Stimulated activated CD8-positive, alpha-beta memory T cell treated with anti-CD3 and anti-CD28 coated beads, Interleukin-15, amount 100 ng/mL, for 4 hours (primary cell): ENCODE measurements at regions not wholly inside any gene's neighbourhood (a gene's known extent, or its start where the extent isn't known, plus 50 kb on each side); places are given as distances from the start of the nearest gene placed in this dataset.
"Not testable (repeated sequence)": the region's sequence is repeated elsewhere in the genome, so short reads cannot be mapped to it uniquely, and the experiment has no call there.

Source experiments
- DNase-seq, 2 donors: peaks; one replicate each; pipeline ENCODE4 v3.0.0-alpha.2; 2020; ENCODE audit warnings: low read depth in 2 of 2

DNA sequence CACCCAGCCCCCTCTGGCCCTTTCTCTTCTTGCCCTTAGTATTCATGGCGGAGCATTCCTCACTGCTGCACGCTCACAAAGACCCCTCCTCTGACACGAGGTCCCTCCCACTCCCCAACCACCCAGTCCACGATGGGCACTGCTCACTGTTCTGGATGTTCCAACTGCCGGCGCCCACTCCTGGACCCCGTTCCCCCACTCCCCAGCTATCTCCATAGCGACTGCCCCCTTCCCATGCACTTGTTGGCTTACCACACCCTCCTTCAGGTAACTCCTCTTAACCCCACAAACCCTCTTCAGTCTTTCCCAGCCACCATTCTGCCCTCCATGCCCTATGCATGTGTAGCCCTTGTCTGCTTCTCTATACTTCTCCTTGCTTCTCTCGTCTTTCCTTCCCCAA lies 961.5 kb upstream of the DEFB115 start:
- DNase-seq: not testable (repeated sequence)

DNA sequence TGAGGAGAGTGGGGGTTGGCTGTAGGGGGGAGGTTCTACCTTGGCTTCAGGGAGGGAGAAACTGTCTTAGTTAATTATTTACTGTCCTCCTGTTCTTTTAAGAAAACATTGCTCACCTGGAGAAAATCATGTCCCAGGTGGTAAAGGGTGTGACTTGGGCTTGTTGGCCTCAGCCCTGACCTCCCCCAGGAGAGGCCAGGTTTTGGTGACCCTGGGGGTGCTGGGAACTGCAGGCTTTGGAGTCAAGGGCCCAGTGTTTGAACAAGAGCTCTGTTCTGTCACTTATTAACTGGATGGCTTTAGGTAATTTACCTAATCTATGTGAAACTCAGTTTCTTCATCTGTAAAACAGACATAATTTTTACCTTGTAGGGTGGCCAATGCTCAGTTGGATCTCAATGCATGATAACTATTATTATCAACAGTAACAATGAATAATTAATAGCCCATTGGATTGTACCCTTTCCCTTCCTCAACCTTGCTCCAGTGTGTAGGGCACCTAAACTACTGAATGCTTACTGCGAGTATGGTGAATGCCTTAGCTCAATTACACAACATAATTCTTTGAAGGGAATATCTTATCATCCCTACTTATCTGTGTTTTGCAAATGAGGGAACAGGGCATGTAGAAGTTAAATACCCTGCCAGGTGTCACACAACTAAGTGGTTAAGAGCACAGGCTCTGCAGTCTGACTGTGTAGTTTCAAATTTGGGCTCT lies 959.4 kb upstream of the DEFB115 start:
- DNase-seq: not testable (repeated sequence)

DNA sequence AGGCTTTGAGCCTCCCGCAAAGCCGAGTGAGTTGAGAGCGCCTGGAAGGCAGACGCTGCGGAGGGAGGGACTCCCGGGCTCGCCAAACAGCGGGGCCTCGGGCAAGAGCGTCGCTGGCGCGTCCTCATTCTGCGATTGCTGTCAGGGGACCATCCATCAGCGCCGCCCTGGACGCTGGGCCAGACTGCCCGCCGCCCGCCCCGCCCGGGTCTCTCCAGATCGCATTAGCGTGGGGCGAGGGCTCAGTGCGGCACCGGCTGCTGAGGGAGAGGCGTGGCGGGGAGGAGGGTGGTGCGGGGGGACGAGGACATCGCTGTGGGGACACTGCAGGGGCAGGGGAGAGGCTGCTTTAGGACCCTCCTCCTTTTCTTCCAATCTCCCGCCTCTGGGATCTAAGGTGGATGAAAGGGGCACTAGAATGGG lies 957.2 kb upstream of the DEFB115 start:
- not testable (repeated sequence) for DNase-seq

- DNase-seq: not testable (repeated sequence)
Observed at GRCh38 chr20:30302786-30303185, 954.7 kb upstream of the DEFB115 start.

DNA sequence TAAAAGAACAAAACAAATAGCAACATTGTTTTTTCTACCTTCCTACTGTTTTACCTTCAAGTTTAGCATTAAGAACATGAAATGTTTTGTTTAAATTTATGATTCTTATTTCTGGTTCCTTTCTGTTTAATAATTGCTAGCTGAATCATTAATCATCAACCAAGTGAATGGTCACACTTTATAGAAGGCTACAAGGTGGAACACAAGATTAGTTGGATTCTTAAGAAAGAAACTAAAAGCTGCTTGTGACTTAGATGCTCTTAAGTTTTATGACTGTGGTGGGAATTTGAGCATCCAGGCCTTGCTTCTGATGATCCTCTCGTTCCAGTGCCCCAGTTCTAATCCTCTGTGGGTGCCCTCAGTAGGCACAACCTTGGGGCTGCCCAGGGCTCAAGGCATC lies 947.5 kb upstream of the DEFB115 start:
- DNase-seq: not testable (repeated sequence)

- DNase-seq: not testable (repeated sequence)
Observed at GRCh38 chr20:30310385-30310784, 947.1 kb upstream of the DEFB115 start.

DNA sequence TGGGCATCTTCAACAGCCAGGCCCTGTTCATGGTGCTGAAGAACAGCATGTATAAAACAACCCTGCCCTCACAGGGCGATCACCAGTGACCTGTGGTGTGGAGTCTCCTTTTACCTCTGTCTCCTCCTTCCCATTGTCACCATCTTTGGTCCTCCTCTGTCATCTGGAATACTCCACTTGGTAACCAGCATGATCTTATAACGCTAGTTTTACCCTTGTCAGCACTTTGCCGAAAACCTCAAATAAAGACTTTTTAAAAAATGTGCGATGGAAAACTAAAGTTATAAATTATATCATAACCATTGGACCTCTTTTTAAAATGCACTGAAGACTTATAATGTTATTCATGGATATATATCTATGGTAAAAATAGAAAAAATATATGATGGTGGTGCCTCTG lies 945.2 kb upstream of the DEFB115 start:
- DNase-seq: not testable (repeated sequence)

DNA sequence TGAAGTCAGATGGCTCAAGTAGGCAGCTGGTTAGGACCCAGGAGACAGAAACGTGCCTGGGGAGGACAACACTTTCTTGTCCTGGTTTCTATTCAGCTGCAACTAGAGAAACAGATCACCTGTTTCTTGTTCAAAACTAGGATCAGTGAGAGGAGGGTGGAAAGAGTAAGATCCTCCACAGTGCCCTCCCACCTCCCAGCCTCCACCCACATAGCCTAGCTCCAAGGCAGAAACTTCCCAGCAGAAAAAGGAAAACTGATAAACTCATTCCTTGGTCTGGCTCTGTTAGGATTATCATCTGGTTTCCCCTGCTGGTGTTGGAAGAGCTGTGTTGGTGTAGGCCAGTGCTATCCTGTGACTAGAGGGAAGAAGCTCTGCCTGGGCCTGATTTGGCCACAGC lies 943.8 kb upstream of the DEFB115 start:
- not testable (repeated sequence) for DNase-seq

DNA sequence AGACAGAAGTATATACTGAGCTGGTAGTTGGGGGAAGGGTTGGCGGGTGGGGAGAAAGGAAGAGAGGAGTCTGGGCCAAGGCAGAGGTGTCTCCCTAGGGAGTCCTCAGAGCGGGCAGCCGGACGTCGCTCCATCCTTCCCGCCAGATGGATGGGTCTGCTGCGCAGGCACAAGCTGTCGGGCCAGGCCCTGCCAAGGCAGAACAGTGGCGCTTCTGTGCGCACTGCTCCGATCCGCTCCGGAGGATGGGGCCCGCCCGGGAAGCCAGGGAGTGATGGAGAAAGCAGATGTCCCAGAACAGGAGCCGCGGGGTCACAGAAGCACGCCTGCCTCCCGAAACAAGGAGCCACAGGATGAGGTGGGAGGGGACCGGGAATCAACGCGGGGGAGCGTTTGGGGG lies 941.4 kb upstream of the DEFB115 start:
- DNase-seq: not testable (repeated sequence)

DNA sequence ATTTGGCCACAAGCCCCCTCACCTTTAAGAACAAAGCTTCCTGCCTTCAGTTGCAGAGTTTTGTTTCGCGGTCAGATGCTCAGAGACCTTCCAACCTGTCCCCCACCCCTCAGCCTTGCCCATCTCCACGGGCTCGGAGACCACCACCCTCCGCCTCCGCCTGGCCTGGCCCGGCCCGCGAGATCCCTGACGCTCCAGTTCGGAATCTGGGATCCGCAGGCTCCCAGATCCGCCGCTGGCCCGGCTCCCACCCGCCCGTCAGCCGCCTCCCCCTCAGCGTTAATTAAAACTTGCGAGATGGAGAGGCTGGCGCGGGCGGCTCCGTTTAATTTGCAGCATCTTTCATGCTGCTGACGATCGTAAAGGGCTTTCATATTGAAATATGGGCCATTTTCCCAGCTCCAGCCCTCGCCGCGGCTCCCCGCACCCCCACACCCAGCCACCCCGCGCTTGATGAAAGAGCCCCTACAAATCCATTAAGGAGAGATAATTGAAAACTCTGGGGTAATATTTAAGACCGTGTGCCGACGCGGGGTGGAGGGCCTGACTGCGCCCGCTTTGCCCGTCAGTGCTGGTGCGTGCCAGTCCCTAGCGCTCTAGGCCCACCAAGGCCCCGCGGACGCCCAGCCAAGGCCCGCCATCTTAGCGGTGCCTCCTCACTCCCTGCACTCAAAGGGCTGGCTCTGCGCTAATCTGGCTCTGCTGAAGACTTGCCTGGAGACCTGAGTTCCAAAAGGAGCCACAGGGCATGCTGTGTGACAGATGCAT lies 940.7 kb upstream of the DEFB115 start:
- not testable (repeated sequence) for DNase-seq

GRCh38 chr20:30333744-30334143 lies 923.7 kb upstream of the DEFB115 start:
- DNase-seq: not testable (repeated sequence)

DNA sequence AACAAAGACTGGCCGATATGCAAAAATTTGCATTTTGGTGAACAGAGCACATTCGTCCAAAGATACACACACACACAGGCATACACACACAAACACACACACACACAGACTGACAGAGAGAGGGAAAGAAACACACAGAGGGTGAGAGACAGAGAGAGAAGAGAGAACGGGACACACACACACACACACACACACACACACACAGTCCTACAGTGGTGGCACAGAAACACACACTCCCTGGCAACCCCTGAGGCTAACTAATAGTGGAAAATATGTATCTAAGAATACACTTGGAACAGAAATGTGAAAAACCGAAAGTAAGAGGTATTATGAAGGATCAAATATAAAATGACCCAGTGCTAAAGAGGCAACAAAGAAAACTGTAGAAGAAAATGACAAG lies 919.9 kb upstream of the DEFB115 start:
- not testable (repeated sequence) for DNase-seq

DNA sequence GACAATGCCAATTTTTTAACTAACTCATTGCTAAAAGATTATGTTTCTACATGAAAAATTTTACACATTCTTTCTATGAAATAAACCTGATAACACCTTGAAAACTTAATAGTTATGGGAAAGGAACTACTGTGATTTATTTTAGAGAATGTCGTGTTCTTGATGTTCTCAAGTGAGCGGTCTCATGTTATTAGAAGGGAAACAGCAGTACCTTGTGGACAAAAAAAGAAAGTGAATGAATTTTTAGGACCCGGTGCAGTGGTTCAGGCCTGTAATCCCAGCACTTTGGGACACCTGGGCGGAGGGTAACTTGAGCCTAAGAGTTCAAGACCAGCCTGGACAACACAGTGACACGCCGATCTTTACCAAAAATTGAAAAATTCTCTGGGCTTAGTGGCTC lies 908.5 kb upstream of the DEFB115 start:
- not testable (repeated sequence) for DNase-seq

DNA sequence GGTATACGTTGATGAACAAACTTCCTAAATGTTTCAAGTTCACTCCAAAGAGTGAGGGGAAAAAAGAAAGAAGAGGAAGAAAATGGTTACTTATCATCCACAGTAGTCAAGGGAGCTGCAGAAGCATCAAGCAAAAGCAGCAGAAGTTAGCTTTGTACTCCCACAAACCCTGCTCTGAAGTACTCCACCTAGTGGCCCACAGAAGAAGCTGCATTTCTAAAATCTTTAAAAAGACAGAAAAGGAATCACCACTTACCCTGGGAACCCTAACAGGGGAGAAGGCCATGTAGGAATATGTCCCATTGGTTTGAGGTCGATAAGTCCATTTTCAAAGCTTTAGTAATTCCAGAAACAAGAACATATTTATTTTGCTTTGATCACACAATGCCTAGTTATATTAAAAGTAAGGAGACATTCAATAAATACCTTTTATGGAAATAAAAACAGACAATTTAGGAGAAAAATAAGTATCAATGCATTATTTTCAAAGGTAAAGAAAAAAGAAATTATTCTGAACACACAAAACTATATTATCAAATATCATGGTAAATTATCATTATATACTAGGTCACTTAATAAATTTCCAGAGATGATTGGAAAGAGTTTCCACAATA lies 900.5 kb upstream of the DEFB115 start:
- not testable (repeated sequence) for DNase-seq

GRCh38 chr20:30361756-30362155 lies 895.7 kb upstream of the DEFB115 start:
- DNase-seq: not testable (repeated sequence)

DNA sequence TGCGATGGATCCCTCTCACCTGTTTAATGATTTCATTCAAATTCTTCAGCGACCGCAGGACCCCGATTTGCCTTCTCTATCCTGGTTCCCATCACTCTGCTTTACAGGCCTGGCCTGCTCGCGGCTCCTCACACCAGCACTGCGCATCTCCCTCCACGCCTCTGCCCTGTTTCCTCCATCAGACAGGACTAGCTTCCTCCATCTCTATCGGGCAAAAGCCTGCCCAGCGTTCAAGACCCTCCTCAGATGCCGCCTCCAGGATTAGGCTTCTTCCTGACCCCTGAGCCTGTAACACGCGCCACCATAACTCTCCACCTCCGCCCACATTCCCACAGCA lies 881.1 kb upstream of the DEFB115 start:
- DNase-seq: not testable (repeated sequence)

DNA sequence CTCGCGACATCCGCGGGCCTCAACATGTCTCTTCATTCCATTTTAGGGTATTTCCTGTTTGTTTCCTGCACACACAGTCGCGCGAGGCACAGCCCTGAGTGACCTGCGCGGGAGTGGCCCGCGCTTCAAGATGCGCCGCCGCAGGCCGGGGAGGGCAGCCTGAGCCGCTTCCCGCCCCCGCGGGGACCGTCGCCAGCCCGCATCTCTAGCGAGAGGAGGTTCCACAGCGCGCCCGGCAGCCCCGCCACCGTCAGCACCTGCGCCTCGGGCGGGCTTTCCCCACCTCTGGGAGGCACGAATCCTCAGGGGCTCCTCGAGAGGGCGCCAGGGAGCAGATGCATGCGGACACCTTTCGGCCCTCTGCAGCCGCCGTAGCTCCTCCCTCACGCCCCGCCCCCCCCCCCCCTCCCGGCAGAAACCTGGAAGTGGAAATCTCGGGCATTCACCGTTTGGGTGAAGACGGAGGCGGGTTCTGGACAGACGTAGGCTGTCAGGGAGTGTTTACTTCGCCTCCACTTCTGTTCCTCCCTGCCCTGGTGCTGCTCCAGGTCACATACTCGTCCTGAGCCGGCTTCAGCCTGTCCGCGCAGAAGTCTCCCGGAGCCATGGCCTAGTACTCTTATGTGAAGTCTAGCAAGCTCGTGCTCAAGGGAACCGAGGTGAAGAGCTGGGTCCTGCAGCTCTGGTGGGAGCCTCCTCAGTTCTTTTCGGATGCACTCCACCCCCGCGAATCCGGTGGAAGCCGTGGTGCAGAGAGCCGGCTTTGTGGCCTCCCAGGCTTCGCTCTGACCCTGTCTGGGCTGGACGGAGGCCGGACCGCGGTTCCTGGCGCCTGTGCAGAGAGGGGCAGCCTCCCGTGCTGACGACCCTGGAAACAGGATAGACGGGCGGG lies 880.5 kb upstream of the DEFB115 start:
- DNase-seq: peak; percentile 71 to 83

GRCh38 chr20:30378317-30378716 lies 879.1 kb upstream of the DEFB115 start:
- DNase-seq: not testable (repeated sequence)

- not testable (repeated sequence) for DNase-seq
Observed at GRCh38 chr20:30378721-30379120, 878.7 kb upstream of the DEFB115 start.

DNA sequence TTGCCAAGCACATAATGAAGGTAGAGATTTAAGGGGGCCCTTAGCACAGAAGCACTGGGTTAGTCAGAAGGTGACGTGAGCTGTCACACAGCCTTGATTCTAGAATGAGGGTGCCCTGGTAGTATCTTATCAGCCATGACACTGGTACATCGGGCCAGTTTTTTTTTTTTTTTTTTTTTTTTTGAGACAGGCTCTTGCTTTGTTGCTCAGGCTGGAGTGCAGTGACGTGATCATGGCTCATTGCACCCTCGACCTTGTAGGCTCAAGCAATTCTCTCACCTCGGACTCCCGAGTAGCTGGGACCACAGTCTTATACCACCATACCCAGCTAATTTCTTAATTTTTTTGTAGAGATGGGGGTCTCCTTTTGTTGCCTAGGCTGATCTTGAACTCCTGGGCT lies 872.6 kb upstream of the DEFB115 start:
- not testable (repeated sequence) for DNase-seq

- not testable (repeated sequence) for DNase-seq
Observed at GRCh38 chr20:30386099-30386498, 871.4 kb upstream of the DEFB115 start.

DNA sequence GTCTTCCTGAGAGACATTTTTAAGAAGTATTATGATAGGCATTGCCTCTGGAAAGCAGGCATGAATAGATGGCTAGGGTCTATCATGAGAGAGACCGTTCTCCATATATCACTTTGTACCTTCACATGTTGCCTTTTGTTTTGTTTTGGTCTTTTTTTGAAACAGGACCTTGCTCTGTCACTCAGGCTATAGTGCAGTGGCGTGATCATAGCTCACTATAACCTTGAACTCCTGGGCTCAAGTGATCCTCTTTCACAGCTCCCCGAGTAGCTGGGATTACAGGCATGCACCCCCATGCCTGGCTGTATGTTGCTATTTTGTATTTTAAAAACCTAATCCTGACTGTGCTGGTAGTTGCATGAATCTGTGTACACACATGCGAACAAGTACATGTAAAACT lies 869.6 kb upstream of the DEFB115 start:
- DNase-seq: not testable (repeated sequence)
